Brain microvascular endothelial cell (primary cell): ENCODE measurements at regions not wholly inside any gene's neighbourhood (a gene's known extent, or its start where the extent isn't known, plus 50 kb on each side); places are given as distances from the start of the nearest gene placed in this dataset.

ENCODE experiments used
- DNase-seq: peaks from one replicate; pipeline ENCODE4 v3.0.0-alpha.2; 2020
- H3K27ac ChIP-seq: fragments of 250-450 bp; sonication (Bioruptor Pico); 2 replicates; pipeline ENCODE4 v1.5.1; 2020; ENCODE audit warnings: mild to moderate bottlenecking, moderate library complexity
- H3K27me3 ChIP-seq: fragments of 250-450 bp; sonication (Bioruptor Pico); replicated peaks from 2 replicates; pipeline ENCODE4 v1.5.1; 2020; ENCODE audit warnings: mild to moderate bottlenecking
- H3K36me3 ChIP-seq: fragments of 250-450 bp; sonication (Bioruptor Pico); replicated peaks from 2 replicates; pipeline ENCODE4 v1.5.1; 2020; ENCODE audit warnings: mild to moderate bottlenecking
- H3K4me3 ChIP-seq: 2 replicates; pipeline ENCODE4 v1.5.1; 2011; ENCODE audit warnings: low read depth, mild to moderate bottlenecking, control low read depth, low read length, moderate library complexity
- in situ Hi-C: cut with HindIII; loops from 2 replicates; pipeline ENCODE4 v1.10.0; 2017; ENCODE audit warnings: low sequenced_read_pairs, low pct_ligation_motif_present
- TF ChIP-seq, protein P1 (sequence below): IDR thresholded peaks from 2 replicates; pipeline ENCODE4 v1.5.1; 2011; ENCODE audit warnings: low read depth, mild to moderate bottlenecking, moderate library complexity, low read length, control low read depth, inconsistent platforms; ENCODE audit errors: missing control alignments

DNA sequence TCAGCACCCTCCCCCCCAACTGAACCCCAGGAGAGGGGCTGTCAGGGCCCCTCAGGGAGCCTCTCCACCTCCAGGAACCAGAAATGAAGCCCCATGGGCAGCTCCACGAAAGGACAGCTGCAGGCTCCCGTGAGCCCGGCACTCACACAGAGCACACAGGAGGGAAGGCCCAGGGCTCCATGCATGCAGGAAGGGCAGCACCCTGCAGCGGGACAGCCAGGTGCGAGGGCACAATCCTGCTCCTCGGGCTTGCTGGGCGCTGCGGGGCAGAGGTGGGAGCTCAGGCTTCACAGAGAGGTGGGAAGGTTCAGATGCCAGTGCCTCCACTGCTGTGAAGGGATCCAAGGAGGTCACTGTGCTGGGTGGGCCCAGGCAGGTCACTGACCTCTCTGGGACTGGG is 90.0 kb downstream of the HMX1 start:
- in situ Hi-C loops: no loop called here
- Histone ChIP-seq H3K27me3 (no peaks in the 10 kb centered on the region), H3K27ac (no peak overlapping the region), H3K36me3 (no peaks in the 10 kb centered on the region), H3K4me3 (no peak overlapping the region)
- no peak for DNase-seq
- TF ChIP-seq, protein P1, sequence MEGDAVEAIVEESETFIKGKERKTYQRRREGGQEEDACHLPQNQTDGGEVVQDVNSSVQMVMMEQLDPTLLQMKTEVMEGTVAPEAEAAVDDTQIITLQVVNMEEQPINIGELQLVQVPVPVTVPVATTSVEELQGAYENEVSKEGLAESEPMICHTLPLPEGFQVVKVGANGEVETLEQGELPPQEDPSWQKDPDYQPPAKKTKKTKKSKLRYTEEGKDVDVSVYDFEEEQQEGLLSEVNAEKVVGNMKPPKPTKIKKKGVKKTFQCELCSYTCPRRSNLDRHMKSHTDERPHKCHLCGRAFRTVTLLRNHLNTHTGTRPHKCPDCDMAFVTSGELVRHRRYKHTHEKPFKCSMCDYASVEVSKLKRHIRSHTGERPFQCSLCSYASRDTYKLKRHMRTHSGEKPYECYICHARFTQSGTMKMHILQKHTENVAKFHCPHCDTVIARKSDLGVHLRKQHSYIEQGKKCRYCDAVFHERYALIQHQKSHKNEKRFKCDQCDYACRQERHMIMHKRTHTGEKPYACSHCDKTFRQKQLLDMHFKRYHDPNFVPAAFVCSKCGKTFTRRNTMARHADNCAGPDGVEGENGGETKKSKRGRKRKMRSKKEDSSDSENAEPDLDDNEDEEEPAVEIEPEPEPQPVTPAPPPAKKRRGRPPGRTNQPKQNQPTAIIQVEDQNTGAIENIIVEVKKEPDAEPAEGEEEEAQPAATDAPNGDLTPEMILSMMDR: no peak

DNA sequence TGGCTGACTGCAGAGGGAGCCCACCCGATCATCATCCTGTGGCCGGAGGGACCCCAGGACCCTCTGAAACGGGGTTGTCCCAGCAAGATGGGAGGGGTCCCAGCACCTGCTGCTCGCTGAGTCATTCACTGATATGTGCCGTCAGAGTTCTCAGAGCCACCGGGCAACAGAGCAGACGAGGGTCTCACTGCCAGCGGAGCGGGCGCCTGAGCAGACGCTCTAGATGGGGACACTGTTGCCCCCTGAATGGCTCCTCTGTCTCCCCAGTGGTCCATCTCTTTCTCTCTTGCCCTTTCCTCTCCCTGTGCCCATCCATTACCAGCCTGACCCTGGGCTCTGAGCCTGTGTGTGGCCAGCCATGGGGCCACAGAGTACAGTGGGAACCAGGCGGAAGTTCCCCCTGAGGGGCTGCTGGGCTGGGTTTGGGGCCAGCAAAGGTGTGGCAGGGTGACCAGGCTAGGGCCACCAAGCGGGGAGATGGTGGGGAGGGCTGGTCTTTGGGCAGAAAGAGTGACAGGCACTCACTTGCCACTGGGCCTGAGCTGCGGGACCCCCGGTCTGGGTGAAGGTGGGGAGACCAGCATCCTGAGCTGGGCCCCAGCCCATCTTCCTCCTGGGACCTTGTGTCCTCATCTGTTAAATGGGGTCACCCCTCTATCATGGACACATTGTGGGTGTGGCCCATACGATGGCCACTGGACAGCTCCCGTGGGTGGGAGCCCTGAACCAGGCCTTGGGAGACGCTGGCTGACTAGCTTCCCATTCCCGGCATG is 90.9 kb downstream of the HMX1 start:
- H3K36me3 ChIP-seq: no peaks in the 10 kb centered on the region
- in situ Hi-C loops: no loop called here
- H3K27me3 ChIP-seq: no peaks in the 10 kb centered on the region
- TF ChIP-seq, protein P1: no peak
- DNase-seq: no peak
- no peak overlapping the region for H3K4me3 ChIP-seq
- H3K27ac ChIP-seq: no peak overlapping the region

DNA sequence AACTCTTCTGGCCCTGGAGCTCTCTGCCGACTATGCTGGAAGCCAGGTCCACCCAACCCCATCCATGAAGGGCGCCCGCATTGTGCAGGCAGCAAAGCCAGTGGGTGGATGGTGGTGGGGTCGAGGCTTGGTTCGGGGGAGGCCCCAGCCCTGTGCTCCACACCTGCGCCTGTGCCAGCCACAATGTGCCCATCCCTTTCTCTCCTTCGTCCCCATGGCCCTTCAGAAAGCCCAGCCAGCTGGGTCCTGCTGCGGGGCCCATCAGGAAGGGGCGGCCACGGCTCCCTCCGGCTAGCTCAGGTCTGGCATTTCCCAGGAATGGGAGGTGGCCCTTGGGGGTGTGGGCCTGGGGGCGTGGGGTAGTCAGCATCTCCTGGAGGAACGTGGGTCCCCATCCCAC is 91.6 kb downstream of the HMX1 start:
- TF ChIP-seq, protein P1: no peak
- in situ Hi-C loops: no loop called here
- no peak overlapping the region for H3K27ac ChIP-seq
- no peaks in the 10 kb centered on the region for H3K36me3 ChIP-seq
- H3K27me3 ChIP-seq: no peaks in the 10 kb centered on the region
- DNase-seq: no peak
- H3K4me3 ChIP-seq: no peak overlapping the region

DNA sequence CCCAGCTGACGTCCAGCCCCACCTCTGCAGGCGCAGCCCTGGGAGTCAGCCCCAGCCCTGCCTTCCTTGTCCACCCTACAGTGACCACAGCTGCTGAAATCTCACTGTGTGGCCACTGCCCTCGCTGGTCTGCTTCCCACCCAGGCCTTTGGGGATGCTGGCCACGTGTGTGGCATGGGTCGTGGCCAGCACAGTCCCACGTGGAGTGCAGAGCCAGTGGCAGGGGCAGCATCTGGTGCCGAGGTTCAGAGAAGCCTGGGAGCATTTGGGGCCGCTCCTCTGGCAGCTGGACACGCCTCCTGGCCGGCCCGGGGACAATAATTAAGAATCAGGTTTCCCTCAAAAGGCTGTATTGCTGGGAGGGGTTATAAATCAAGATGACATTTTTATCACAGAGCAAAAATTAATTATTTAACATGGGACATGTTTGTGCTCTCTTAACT is 92.1 kb downstream of the HMX1 start:
- Histone ChIP-seq H3K36me3 (no peaks in the 10 kb centered on the region), H3K4me3 (no peak overlapping the region), H3K27me3 (no peaks in the 10 kb centered on the region), H3K27ac (no peak overlapping the region)
- DNase-seq: no peak
- TF ChIP-seq, protein P1: no peak
- in situ Hi-C loops: no loop called here

DNA sequence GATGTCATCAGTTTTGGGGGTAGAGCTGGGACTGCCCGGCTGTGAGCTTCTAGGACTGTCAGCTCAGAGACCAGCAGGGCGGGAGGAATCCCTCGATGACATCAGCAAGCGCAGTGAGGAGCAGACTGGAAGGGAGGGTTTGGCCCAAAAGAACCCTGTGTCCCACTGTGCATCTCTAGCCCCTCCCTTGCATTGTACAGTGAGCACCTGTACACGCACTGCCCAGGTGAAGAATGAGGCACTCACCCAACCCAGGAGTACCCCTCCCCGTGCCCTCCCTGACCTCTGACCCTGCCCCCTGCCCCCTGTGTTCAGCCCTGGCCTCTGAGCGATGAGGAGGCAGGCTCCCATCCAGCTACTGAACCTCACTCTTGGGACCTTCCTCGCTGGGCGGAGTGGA is 92.9 kb downstream of the HMX1 start:
- no peak overlapping the region for H3K27ac ChIP-seq
- H3K4me3 ChIP-seq: no peak overlapping the region
- TF ChIP-seq, protein P1: no peak
- in situ Hi-C loops: no loop called here
- H3K27me3 ChIP-seq: no peaks in the 10 kb centered on the region
- no peaks in the 10 kb centered on the region for H3K36me3 ChIP-seq
- no peak for DNase-seq

DNA sequence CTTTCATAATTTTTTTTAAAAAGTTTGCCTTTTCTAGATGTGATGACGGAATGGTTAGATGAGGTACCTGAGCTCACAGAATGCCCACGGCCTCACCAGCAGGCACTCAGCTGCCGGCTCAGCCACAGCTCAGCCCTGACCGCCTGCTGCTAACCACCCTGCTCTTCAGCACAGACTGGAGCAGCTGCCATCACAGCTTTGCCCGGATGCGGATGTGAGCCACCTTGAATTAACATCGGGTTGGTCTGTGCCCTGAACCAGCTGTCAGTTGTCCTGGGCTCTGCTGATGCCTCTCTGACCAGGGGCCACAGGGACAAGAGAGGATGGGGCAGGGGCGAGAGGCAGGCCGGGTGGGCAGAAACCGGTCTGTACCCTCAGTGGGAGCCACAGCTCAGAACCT is 93.3 kb downstream of the HMX1 start:
- no peak overlapping the region for H3K27ac ChIP-seq
- TF ChIP-seq, protein P1: no peak
- DNase-seq: no peak
- H3K36me3 ChIP-seq: no peaks in the 10 kb centered on the region
- H3K4me3 ChIP-seq: no peak overlapping the region
- in situ Hi-C loops: no loop called here
- H3K27me3 ChIP-seq: no peaks in the 10 kb centered on the region
